ENCODE measurements at regions not wholly inside any gene's neighbourhood (a gene's known extent, or its start where the extent isn't known, plus 50 kb on each side); places are given as distances from the start of the nearest gene placed in this dataset.

GRCh38 chr13:85089186-85089585, 710.0 kb downstream of the SLITRK6 start:
- WGBS, 4 donors = 81 to 92% (median 91%) methylated on average over 2 of the region's 2 CpGs
- ATAC-seq (no peak), DNase-seq (no peak)
- Histone ChIP-seq H3K9me3 (no peaks in the 10 kb centered on the region), H3K4me1 (no peaks in the 10 kb centered on the region), H3K27me3 (no peaks in the 10 kb centered on the region), H3K4me3 (no peak overlapping the region), H3K27ac (no peak overlapping the region), H3K36me3 (no peaks in the 10 kb centered on the region)
- TF ChIP-seq POLR2A (IDR thresholded peaks at IDR 0.05) = no peak
- intact Hi-C loops (cut with DNase I) = no loop called here

DNA sequence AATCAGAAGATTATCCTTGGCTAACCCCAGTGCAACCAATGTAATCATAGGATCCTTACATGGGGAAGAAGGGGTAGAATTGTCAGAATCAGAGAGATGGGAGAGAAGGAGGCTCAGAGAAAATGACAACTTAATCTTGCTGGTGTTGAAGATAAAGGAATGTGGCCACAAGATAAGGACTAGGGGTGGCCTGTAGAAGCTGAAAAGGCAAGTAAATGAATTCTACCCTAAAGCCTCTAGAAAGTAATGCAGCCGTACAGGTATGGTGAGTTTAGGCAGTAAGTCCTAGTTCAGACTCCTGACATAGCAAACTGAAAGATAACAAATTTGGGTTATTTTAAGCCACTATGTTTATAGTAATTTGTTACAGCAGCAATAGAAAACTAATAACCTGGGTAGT, 718.5 kb downstream of the SLITRK6 start:
- Histone ChIP-seq H3K36me3 (no peaks in the 10 kb centered on the region), H3K4me1 (no peaks in the 10 kb centered on the region), H3K27me3 (no peaks in the 10 kb centered on the region), H3K4me3 (no peak overlapping the region), H3K9me3 (no peaks in the 10 kb centered on the region), H3K27ac (no peak overlapping the region)
- ATAC-seq = no peak
- intact Hi-C loops (cut with DNase I) = no loop called here
- no peak for DNase-seq
- WGBS, 4 donors = 69 to 93% (median 72%) methylated on average over 1 of the region's 1 CpG
- TF ChIP-seq, protein P1, sequence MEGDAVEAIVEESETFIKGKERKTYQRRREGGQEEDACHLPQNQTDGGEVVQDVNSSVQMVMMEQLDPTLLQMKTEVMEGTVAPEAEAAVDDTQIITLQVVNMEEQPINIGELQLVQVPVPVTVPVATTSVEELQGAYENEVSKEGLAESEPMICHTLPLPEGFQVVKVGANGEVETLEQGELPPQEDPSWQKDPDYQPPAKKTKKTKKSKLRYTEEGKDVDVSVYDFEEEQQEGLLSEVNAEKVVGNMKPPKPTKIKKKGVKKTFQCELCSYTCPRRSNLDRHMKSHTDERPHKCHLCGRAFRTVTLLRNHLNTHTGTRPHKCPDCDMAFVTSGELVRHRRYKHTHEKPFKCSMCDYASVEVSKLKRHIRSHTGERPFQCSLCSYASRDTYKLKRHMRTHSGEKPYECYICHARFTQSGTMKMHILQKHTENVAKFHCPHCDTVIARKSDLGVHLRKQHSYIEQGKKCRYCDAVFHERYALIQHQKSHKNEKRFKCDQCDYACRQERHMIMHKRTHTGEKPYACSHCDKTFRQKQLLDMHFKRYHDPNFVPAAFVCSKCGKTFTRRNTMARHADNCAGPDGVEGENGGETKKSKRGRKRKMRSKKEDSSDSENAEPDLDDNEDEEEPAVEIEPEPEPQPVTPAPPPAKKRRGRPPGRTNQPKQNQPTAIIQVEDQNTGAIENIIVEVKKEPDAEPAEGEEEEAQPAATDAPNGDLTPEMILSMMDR (IDR thresholded peaks at IDR 0.05) = no peak
- no peak for TF ChIP-seq POLR2A (IDR thresholded peaks at IDR 0.05)

GRCh38 chr13:85076343-85076742, 722.9 kb downstream of the SLITRK6 start:
- Histone ChIP-seq H3K9me3 (no peaks in the 10 kb centered on the region), H3K4me1 (no peaks in the 10 kb centered on the region), H3K36me3 (no peaks in the 10 kb centered on the region), H3K27ac (no peak overlapping the region), H3K4me3 (no peak overlapping the region), H3K27me3 (no peaks in the 10 kb centered on the region)
- no peak for ATAC-seq
- WGBS, 4 donors = 61 to 75% (median 65%) methylated on average over 1 of the region's 1 CpG
- intact Hi-C loops (cut with DNase I) = no loop called here
- TF ChIP-seq POLR2A (IDR thresholded peaks at IDR 0.05) = no peak
- TF ChIP-seq, protein P1 (IDR thresholded peaks at IDR 0.05) = no peak
- no peak for DNase-seq

DNA sequence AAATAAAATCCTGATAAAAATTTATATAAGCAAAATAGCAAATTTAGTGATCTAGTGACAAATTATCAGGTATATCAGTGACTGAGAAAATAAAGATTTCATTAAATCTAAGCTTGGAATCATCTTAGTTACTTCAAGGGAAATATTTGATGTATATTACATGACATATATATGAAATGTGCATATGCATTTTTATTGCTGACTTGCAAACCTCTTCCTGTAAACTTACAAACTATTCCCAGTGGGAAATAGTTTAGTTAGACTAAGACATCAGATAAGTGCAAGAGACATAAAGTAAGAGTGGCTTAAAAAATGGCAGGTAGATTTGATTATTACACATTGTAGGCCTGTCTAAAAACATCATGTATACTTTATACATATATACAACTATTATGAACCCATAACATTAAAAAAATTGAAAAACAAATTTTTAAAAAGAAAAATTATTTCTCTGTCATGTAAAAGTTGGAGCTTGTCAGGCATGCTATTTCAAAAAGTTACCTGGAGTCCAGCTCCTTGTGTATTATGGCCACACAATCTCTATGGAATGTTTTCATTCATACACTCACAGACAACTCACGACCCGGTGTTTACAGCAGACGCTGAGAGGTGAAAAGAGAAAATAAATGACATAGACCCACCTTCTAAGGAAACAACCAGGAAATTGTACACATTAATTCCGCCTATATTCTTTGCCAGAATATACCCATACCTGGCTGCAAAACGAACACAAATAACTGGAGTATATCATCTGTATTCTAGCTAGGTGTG, 724.5 kb downstream of the SLITRK6 start:
- no peaks in the 10 kb centered on the region for H3K27me3 ChIP-seq
- 68 to 79% (median 74%) methylated on average over 5 of the region's 5 CpGs for WGBS, 4 donors
- H3K36me3 ChIP-seq = no peaks in the 10 kb centered on the region
- H3K9me3 ChIP-seq = no peaks in the 10 kb centered on the region
- no peak overlapping the region for H3K27ac ChIP-seq
- no peak overlapping the region for H3K4me3 ChIP-seq
- intact Hi-C loops (cut with DNase I) = no loop called here
- DNase-seq = no peak
- TF ChIP-seq, protein P1 (IDR thresholded peaks at IDR 0.05) = no peak
- TF ChIP-seq POLR2A (IDR thresholded peaks at IDR 0.05) = no peak
- no peaks in the 10 kb centered on the region for H3K4me1 ChIP-seq
- ATAC-seq = no peak

GRCh38 chr13:85068231-85068630, 731.0 kb downstream of the SLITRK6 start:
- DNase-seq (no peak), ATAC-seq (no peak)
- Histone ChIP-seq H3K27ac (no peak overlapping the region), H3K4me1 (no peaks in the 10 kb centered on the region), H3K36me3 (no peaks in the 10 kb centered on the region), H3K4me3 (no peak overlapping the region), H3K27me3 (no peaks in the 10 kb centered on the region), H3K9me3 (peaks cover 0 to 4% (median 0%) of the 10 kb centered on the region in 12 donors)
- whole genome bisulfite sequencing, 4 donors = 83 to 93% (median 87%) methylated on average over 3 of the region's 3 CpGs
- TF ChIP-seq, protein P1 (IDR thresholded peaks at IDR 0.05) = no peak
- no peak for TF ChIP-seq POLR2A (IDR thresholded peaks at IDR 0.05)
- intact Hi-C loops (cut with DNase I) = no loop called here
